Medulla oblongata (tissue), 1 donor: ENCODE measurements at regions not wholly inside any gene's neighbourhood (a gene's known extent, or its start where the extent isn't known, plus 50 kb on each side); places are given as distances from the start of the nearest gene placed in this dataset.

Experiments used
- DNase-seq: peaks from one replicate; pipeline ENCODE4 v3.0.0-alpha.2; 2015; ENCODE audit errors: extremely low spot score

GRCh38 chr12:105954951-105955931 is 183.5 kb downstream of the NUAK1 start:
- DNase-seq = no peak

GRCh38 chr12:105955976-105956375 is 182.8 kb downstream of the NUAK1 start:
- no peak for DNase-seq

- DNase-seq = no peak
These were observed 181.9 kb downstream of the NUAK1 start for GRCh38 chr12:105956662-105957457.

DNA sequence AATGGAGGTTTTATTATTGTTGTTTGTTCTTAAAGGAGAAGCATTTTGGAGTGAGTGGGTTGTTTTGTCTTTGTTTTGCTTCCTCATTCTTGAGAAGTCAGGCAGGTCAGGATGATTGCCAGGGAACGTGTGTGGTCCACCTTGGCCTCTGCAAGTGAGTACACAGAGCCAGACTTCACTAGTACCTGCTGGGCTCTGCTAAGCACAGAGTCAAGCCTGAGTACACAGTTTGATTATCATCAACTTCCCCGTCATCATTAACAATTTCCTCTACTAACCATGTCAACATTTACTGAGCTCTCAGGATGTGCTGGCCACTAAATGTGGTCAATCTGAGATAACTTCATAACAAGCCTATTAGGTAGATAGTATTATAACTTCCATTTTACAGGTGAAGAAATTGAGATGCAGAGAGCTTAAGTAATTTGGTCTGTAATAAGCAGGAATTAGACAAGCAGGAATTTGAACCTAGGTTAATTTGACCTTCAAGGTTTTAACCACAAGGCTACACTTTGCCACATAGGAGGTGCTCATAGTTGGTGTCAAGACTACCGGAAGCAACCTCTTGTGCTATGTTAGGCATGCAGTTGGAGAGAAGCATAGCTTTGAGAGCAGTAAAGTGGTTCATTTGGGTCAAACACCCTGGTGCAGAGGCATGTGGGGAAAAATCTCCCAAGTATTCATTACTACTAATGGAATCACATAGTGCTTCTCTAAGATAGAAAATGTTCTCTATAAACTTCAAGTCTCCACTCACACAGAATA is 178.3 kb downstream of the NUAK1 start:
- DNase-seq = no peak

GRCh38 chr12:105961821-105962671 is 176.7 kb downstream of the NUAK1 start:
- no peak for DNase-seq

DNA sequence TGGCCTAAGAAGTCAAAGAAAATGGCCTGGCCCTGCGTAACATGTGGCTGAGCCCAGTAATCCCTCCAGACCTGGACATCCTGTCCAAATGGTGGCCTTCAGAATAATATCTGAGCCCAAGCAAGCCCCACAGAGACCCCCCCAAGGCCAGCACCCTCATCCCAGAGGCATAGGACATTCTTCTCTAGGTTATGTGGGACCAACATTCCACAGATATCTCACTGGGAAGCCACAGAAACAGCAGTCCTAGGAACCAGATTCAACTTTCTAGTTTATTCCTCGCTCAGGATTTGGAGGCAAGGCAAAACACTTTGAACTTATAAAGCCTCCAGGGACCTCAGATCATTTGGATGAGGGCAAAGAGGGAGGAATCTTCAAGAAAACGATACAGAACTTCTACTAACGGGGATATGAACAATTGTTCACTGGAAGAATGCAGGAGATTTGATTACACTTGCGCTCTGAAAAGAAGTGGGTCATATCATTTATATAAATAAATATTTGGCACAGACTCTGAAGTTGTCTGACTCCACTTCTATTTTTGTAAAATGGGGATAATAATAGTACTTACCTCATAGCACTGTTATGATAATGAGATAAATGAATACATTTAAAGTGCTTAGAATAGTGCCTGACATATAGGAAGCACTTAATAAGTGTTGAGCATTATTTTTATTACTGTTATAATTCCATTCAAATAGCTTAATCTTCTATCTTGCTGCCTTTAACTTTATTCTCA is 171.5 kb downstream of the NUAK1 start:
- DNase-seq = no peak

DNA sequence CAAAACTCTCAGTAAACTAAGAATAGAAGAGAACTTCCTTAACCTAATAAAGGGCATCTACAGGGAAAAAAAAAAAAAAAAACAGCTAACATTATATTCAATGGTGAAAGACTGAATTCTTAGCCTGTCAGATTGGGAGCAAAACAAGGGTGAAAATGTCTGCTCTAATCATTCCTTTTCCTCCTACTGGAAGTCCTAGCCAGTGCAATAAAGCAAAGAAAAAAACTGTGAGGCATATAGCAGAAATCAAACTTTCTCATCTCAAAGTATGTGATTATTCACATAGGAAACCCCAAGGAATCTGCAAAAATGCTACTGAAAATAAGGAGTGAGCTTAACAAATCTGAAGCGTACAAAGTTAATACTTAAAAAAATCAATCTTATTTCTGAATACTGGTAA is 170.7 kb downstream of the NUAK1 start:
- no peak for DNase-seq

DNA sequence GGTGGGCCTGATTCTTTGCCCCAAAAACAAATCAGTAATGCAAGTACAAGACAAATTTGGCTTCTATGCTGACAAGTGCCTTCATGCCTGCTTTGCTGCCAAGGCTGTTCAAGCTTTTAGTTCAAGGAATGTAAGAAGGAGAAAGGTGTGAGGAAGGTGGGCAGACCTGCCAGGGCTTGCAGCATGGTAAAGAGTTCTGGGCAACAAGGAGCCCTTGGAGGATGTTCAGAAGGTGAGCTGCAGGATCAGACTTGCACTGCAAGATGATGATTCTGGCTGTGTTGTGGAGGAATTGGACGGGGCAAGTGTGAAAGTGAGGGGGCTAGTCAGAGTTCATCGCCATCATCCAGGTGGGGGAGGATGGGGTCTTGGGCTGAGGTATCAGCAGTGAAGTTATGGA is 167.9 kb downstream of the NUAK1 start:
- DNase-seq = no peak

DNA sequence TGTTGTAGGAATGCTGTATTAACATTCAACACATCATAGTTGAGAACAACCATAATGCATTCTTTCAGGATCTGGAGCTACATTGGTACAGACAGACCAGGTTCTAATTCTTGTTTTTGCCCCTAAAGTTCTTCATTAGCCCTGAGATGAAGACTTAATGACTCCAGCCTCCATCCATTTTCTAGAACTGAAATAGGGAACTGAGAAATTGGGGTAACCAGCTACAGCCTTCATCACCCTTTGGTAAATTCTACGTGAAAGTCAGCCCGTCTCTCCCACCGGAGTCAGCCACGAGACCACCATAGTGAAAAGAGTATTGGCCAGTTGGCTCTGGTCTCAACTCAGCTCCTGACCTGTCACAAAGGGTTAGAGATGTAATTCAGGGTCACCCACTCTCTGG is 164.0 kb downstream of the NUAK1 start:
- DNase-seq = no peak

DNA sequence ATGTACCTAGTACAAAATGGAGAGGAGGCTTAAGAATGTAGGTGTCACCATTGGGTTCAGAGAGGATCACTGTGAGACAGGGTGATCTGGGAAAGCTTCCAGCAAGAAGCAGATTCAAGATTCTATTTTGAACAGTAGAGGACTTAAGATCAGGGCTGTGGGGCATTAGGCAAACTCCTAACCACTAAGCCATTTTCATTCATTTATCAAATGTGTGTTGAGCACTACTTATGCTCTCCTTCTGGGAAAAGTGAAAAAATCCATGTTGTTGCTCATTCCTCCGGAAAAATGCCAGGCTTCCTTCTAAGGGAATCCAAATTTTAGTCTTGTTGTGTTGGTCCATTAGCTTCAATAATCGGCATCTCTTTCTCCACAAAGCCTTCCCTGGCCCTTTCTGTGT is 163.4 kb downstream of the NUAK1 start:
- no peak for DNase-seq

GRCh38 chr12:105977236-105977635 is 161.5 kb downstream of the NUAK1 start:
- no peak for DNase-seq

- no peak for DNase-seq
These were observed 161.1 kb downstream of the NUAK1 start for GRCh38 chr12:105977652-105978051.

GRCh38 chr12:105978276-105978675 is 160.5 kb downstream of the NUAK1 start:
- no peak for DNase-seq

DNA sequence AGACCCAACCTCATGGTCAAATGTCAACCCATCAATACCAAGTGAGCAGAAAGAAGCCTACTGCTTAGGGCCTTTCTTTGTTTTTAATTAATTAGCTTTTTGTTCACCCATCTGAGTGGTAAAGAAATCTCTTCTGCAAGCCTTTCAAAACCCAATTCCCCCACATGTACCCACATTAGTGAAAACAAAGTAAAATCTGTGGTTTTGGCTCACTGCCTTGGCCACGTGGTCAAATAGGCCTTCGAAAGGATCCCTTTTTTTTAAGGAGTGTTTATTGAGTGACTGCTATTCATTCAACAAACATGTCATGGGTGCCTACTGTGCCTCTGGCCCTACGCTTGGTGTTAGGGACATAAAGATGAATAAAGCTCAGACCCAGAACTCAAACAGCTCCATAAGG is 160.1 kb downstream of the NUAK1 start:
- DNase-seq = no peak

GRCh38 chr12:105980085-105980484 is 158.7 kb downstream of the NUAK1 start:
- no peak for DNase-seq

DNA sequence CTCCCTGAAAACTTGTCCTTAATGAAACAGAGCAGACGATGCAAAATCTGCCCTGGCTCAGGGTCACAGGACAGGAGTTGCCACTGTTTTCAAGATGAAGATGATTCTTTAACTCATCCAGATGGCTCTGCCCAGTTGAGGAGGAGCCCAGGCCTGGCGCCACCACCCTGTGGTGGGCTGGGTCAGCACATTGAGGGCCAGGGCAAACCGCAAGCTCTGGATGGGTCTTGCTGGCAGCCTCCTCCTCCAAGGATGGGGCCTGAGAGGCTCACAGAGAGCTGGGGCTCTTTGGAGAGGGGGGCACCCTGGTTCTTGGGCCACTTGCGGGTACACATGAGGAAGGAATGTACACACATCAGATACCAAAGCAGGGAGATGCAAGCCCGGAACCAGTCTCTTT is 158.2 kb downstream of the NUAK1 start:
- DNase-seq = no peak

DNA sequence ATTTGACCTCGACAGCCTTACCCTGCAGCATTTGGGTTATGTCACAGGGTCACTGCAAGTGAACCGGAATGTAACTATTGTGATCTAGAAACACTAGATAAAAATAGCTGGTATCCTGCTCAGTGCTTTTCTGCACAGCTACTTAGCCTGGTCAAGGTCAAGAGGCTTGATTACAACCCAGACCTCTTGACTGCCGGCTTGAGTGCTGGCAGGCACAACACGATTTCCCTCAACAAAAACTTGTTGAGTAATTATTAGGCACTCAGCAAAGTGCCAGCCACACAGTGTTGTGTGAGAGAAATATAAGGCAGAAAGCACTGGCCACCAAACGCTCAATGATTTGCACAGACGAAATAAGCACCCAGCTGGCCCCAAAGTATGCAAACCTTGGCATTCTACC is 156.7 kb downstream of the NUAK1 start:
- DNase-seq = no peak

GRCh38 chr12:105983622-105984320 is 155.0 kb downstream of the NUAK1 start:
- DNase-seq = no peak

DNA sequence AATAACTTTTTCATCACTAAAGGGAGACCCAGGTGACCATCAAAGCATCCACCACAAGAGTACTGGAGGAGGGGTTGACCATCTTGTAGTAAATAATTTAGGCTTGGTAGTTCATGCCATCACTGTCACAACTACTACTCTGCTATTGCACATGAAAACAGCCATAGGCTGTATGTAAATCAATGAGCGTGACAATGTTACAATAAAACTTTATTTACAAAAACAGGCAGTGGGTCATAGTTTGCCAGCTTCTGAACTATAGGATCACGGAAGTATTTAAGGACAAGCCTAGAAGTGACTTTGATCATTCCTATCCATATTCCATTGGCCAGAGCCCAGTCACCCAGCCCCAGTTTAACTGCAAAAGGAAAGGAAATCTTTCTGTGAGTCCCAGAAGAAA is 153.4 kb downstream of the NUAK1 start:
- DNase-seq = no peak
